Nucleus accumbens (tissue), 56 donors: ENCODE measurements at regions not wholly inside any gene's neighbourhood (a gene's known extent, or its start where the extent isn't known, plus 50 kb on each side); places are given as distances from the start of the nearest gene placed in this dataset.
"Not testable (repeated sequence)": the region's sequence is repeated elsewhere in the genome, so short reads cannot be mapped to it uniquely, and the experiment has no call there.

Experiments used
- DNase-seq, 56 donors: peaks; one replicate each; lab custom pipeline; 2025; lab: John Stamatoyannopoulos, UW

- DNase-seq, result no peak
These were observed 99.0 kb upstream of the DDHD1 start for GRCh38 chr14:53252141-53252540.

- no peak for DNase-seq
These were observed 95.9 kb upstream of the DDHD1 start for GRCh38 chr14:53249059-53249458.

GRCh38 chr14:53247596-53248370 lies 94.7 kb upstream of the DDHD1 start:
- DNase-seq, result no peak

- not testable (repeated sequence) for DNase-seq
These were observed 89.8 kb upstream of the DDHD1 start for GRCh38 chr14:53242898-53243297.

GRCh38 chr14:53237488-53237887 lies 84.4 kb upstream of the DDHD1 start:
- no peak for DNase-seq

- DNase-seq, result no peak
These were observed 83.6 kb upstream of the DDHD1 start for GRCh38 chr14:53236708-53237107.

GRCh38 chr14:53231171-53231570 lies 78.0 kb upstream of the DDHD1 start:
- DNase-seq, result no peak

GRCh38 chr14:53228966-53229365 lies 75.8 kb upstream of the DDHD1 start:
- no peak for DNase-seq

GRCh38 chr14:53227154-53227718 lies 74.1 kb upstream of the DDHD1 start:
- no peak for DNase-seq

GRCh38 chr14:53226553-53226952 lies 73.4 kb upstream of the DDHD1 start:
- DNase-seq, result no peak

- DNase-seq, result no peak
These were observed 67.8 kb upstream of the DDHD1 start for GRCh38 chr14:53220914-53221313.

GRCh38 chr14:53218161-53218560 lies 65.0 kb upstream of the DDHD1 start:
- DNase-seq, result no peak

GRCh38 chr14:53217316-53217994 lies 64.3 kb upstream of the DDHD1 start:
- peak in 37 of 56 donors; percentile 5 to 66 (median 18) for DNase-seq

GRCh38 chr14:53216955-53217315 lies 63.8 kb upstream of the DDHD1 start:
- DNase-seq, result not testable (repeated sequence)

GRCh38 chr14:53216478-53216877 lies 63.4 kb upstream of the DDHD1 start:
- not testable (repeated sequence) for DNase-seq

- no peak for DNase-seq
These were observed 62.0 kb upstream of the DDHD1 start for GRCh38 chr14:53215101-53215500.

- DNase-seq, result no peak
These were observed 61.3 kb upstream of the DDHD1 start for GRCh38 chr14:53214384-53214783.

- no peak for DNase-seq
These were observed 60.6 kb upstream of the DDHD1 start for GRCh38 chr14:53213761-53214160.

- DNase-seq, result no peak
These were observed 56.2 kb upstream of the DDHD1 start for GRCh38 chr14:53209370-53209769.
